ENCODE measurements at regions not wholly inside any gene's neighbourhood (a gene's known extent, or its start where the extent isn't known, plus 50 kb on each side); places are given as distances from the start of the nearest gene placed in this dataset.

DNA sequence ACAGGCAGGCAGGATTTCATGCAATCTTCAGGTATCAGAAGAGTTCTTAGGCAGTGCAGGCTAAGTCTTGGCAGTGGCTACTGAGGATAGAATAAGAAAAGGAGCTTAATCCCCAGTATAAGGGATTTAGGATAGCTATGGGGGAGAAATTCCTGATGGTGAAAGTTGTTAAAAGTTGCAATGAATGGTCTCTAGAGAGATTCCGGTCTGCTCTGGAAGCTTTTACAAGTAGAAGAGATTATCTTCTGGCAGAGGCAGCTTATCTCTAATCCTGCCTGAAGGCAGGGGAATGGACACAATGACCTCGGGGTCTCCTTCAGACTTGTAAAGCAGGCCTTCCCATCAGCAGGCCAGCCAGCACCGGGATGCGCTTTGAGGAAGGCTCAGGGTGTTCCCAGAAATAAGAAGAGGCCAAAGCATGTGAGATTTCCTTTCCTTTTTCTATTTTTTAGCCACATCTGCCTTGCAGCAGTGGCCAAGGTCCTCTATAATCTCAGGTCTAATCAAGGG lies 253.9 kb upstream of the KLHL29 start:
- DNase-seq: no peak

DNA sequence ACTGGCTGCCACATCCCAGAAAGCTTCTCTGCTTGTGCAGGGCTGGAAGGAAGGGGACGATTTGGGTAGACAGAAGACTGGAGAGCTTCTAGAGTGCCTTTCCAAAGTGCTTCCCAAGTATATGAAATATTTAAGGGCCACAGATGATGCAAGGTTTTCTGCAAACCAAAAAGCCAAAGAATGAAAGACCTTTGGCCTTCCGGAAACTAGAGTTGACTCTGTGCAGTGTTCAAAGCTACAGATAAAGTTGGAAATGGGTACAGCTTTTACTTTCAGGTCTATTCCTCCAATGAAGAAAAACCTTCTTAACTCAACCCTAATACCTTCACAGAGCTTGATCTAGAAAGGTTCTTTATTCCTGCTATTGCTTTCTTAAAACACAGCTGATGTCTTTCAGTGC lies 253.0 kb upstream of the KLHL29 start:
- no peak for DNase-seq

DNA sequence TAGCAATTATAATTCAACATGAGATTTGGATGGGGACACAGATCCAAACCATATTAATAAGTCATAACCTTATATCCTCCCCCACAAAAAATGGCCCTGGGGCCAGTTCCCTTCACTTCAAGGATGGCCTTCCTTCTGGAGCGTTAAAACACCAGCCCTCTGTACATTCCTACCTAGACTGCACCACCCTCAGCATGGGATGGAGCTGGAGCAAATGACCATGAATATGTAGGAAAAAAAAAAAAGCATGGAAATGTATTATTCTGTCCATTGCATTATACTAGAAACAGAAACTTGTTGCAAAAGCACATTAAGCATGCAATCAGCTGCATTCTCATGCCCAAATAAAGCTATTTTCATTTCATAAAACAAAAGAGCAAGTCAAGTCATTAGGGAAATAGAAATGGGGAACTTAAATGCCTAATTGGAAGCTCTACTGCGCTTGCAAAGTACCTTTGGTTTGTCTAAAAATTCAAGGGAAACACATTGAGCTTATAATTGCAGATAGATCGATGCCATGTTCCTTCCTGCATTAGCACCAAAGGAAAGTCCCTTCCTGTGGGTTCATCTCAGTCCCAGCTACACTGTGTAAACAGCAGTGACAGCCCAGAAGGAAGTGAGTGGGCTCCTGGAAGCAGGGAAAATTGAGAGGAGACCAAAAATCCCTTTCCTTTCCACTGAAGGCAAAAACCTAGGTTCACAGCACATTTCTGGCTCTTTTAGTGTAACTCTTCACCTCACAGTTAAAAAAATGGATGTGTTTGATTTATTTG lies 252.0 kb upstream of the KLHL29 start:
- DNase-seq: no peak

DNA sequence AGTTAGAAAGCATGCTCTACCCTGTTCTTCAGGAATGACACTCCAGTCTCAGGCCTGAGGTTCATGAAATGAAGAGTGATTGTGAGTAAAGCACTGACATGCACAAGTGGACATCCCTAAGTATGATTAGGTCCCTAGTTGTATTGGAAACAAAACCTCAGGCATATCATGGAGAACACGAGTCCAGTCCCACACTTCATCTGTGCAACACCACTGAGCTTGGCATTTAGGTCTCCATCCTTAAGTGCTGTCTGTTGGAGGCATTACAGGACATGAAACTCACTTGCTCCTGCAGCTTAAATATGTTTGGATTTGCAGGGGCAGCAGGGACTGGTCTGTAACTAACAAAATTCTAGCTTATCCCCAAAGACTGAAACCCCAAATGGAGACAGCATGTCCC lies 250.3 kb upstream of the KLHL29 start:
- no peak for DNase-seq

DNA sequence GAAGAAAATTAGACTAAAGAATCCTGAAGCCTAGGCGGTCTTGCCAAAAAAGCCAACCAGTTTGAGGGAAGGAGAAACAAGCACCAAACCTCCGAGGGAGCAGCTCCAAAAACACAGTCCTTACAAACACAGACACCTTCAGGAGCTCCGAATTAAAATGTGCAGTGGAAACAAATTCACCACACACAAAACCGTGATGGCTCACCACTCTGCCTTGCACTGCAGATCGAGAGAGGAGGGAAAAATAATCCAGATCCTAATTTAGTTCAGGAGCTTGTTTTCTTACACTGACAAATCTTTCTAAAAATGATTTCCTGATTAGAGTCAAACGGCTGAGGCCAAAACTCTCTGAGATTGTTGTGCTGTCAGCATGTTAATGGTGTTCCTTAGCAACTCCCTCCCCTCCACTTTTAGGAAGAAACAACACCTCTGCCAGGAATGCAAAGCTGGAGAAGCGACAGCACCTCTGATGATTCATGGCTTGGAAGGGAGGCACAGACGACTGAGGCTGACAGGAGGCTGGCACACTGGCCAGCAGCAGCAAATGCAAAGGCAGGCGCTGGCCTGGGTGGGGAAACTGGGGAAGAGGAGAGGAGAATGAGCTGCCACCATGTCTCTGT lies 249.4 kb upstream of the KLHL29 start:
- DNase-seq: no peak

DNA sequence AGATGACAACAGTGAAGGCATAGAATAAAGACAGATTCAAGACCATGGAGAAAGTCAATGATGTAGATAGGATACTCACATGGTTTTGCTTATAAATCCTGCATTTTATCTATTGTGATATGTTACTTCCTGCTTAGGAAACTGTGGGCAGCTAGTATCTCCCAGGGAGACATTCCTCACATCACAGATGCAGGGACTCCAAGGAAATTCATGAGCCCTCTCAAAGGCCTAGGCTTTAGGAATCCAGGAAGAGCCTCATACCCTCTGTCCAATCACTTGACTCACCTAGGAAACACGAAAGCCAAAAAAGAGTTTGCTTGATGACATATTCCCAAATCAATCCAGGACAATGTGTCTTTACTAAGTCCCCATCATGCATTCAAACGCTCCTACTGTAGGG lies 247.8 kb upstream of the KLHL29 start:
- no peak for DNase-seq

DNA sequence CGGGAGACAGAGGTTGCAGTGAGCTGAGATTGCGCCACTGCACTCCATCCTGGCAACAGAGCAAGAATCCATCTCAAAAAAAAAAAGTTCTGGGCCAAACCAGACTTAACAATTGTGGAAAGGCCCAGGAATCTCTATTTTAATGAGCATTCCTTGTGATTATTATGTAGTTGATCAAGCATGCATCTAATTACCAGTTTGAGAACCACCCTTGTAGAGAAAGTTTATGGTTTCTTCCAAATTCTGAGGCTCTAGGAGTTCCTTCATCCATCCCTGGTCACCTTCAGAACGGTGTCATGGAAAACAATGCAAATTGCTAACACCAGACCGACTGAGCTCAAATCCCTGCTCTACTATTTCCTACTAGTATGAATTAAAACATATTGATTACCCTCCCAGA lies 246.3 kb upstream of the KLHL29 start:
- no peak for DNase-seq

DNA sequence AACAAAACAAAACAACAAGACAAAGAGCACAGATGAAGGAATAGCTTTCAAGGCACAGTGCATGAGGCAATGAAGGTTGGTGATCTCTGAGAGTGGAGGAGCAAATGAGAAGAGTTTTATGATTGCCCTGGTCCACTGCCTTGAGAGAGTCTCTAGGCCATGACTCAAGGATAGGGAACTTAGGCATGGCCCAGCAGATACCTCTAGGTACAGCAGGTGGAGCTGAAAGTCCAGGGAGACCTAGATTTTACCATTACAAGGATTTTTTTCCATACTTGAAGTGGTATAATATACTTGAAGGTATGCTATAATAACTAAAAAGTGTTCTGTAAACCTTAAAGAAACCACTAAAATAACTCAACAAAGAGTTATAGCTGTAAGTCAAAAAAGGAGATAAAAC lies 239.5 kb upstream of the KLHL29 start:
- DNase-seq: no peak

DNA sequence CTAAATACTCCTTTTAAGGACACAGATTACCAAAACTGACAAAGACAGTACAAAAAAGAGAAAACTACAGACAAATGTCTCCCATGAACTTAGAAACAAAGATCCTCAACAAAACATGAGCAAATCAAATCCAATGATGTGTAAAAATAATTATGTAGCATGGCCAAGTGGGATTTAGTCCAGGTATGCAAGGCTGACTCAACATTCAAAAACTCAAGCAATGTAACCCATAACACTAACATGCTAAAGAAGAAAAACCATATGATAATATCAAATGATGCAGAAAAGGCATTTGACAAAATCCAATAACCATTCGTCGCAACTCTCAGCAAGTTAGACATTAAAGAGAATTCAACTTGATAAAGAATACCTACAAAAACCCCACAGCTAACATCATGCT lies 239.0 kb upstream of the KLHL29 start:
- DNase-seq: no peak

DNA sequence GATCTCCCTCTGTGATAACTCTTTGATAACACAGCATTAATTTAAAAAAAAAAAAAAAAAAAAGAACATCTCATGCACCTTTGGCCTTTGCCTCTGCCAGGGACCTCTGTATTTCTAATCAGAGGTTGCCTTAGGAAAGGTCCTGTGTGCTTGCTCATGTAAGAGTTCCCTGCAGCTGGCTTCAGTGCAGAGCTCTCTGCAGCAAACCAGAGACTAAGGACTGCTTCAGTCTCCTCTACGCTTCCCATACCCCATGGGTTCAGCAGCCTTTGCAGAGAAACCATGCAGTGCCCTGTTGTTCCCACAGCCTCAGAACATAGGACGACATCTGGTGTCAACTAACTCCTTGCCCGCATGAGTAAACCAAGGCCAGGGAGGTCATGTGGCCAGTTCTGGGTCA lies 236.6 kb upstream of the KLHL29 start:
- no peak for DNase-seq

DNA sequence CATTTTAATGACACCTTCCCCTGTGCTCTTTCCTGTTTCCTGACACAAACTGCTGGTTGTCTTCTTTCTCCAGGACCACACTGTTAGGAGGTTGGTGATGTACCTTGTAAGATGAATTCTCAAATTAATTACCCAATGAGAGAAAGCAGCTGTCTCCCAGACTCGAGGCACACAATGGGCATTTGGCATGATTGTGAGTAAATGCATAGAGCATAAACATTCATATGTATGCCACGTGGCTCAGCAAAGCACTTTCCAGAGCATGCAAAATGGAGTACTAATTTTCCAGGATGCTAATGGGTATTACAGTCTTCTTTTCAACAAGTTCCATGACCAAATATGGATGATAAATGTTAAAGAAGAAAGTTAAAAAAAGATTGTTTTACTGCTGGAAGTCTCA lies 235.2 kb upstream of the KLHL29 start:
- no peak for DNase-seq

DNA sequence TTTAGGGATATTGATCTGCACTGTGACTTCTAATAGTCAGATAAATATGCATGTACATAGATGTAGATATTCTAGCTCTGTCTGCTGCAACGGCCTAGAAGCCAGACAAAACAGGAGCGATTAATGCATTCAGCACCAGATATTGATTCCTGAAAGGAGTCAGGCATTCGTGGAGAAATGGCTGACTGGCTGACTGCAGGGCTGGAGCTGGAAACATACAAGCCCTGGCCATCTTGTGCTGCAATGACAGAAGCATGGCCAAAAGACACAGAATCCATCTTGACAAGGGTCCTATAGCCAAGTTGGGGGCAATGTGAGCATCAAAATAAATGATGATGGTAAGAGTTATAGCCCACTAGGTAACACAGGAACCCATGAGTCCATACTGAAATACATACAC lies 231.5 kb upstream of the KLHL29 start:
- no peak for DNase-seq

DNA sequence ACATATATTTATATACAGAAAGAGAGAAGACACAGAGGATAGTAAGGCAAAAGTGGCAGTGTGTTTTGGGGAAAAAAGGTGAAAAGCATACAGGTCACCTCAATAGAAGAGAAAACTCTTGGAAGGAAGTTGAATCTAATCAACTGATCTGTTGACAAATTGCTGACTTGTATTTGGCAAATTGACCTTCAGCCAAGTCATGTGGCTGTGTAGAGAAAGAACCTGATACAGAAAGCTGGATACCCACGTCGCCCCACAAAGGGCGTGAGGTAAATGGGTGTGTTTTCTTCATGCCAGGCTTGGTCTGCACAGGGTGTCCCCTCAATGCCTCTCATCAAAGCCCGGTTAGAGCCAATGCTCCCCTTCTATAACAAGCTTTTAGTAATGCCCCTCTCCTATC lies 230.0 kb upstream of the KLHL29 start:
- DNase-seq: no peak

DNA sequence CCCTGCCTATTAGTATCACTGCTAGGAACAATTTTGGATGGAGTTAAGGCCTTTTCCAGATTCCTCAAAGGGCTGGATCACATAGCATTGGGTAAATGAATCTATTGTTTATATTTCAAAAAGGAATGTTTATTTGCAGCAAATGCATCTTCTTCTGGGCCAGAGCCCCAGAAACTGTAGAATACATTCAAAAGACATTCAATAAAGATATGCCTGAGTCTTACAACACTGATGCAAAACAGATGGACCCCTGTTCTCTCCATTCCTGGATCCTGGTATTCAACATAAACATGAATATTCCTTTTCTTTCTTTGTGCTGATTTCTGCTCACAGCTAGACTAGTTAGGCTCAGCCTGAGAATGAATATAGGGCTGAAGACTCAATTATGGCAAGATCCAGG lies 227.2 kb upstream of the KLHL29 start:
- no peak for DNase-seq

DNA sequence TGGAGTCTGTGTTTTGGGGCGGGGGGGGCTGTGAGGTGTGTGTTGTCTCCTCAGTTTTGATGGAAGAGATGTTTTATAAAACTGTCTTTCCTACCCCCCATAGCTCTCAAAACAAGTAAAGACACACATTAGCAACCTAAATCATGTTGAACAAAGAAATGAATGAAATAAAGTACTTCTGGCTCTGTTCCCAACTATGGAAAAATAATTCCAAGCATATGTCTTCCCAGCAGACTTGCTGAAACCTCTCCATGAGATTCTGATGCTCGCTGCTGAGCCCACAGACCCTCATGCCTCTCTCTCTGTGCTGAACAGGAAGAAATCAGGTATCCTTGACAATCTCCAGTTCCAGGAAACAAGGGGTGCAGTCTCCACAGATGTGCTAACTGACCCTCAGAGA lies 226.7 kb upstream of the KLHL29 start:
- no peak for DNase-seq

DNA sequence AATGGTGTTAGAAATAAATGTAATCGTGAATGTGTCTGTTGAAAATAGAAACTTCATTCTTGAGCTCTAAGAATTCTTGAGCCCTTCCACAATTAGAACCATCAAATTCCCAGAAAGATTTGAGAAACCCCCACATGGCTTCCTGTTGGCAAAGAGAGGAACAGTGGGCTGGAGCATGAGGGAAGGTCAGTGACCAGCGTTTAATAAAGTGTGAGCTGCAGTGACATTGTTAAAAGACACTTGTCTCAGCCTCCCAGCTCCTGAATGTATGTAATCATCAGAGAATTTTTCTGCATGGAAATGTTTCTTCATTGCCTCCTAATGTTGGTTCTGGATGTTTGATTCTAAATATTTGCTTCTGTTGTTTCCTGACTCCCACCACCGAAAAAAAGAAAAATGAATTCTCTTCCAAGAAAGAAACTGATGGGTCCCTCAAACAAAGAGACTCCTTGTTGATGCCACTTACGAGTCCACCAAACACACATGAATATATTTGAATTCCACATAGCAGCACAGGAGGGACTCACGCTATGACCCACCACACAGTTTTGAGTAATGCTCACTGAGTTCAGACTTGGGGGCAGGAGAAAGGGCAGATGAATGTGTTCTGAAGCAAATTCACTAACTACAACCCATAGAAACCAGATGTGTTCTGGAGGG lies 225.1 kb upstream of the KLHL29 start:
- no peak for DNase-seq

DNA sequence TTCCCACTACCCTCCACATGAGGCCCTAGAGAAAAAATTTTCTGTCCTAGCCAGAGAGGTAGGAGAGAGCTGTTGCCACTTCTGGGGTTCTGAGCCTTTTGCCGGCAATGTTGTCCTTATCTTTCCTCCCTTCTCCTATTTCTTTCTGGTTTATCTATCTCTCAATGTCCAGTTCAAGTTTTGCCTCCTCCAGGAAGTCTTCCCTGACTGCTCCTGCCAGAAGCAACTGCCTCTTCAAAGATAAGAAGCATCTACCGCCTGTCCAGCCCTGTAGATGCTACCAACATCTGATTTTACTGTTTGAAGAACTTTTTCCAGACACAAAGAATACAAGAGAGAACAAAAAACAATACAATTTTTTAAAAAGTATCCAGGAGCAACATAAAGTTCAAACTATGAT lies 220.8 kb upstream of the KLHL29 start:
- DNase-seq: no peak

DNA sequence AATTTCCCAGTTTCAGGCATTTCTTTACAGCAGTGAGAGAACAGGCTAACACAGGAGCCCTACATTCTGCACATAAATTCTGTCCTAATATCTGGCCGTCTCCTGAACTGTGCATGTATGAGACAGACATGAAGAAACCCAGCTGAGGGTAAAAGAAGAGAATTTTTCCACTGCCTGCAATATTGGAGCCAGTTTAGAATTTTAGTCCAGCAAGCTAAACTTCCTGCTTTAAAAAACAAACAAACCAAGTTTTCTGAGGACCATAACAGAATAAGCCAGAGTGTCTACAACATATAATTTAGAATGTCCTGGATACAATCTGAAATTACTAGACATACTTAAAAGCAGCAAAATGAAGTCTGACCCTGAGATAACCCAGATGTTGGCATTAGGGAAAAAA lies 215.1 kb upstream of the KLHL29 start:
- no peak for DNase-seq

DNA sequence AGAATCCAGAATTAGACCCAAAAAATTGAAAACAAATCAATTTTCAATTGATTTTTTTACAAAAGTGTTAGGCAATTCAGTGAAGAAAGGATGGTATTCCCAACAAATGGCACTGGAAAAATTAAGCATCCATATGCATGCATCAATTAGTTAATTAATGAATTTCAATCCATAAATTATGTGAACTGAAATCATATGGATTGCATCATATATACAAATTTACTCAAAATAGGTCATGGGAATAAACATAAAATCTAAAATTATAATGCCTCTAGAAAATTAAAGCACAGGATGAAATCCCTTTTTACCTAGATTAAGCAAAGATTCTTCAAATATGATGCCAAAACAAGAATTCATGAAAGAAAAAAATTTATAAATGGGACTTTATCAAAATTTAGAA lies 213.9 kb upstream of the KLHL29 start:
- no peak for DNase-seq

DNA sequence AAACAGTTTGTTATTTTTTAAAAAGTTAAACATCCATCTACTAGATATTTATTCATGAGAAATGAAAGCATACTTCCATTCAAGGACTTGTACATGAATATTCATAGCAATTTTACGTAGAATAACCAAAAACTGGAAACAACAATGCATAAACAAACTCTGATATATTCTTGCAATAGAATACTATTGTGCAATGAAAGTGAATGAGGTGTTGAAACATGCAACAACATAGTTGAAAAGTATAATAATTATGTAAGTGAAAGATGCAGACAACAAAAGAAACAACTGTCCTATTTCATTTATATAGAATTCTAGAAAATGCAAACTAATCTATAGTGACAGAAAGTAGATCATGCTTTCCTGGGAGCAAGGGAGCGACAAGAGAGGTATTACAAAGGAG lies 206.6 kb upstream of the KLHL29 start:
- DNase-seq: no peak

DNA sequence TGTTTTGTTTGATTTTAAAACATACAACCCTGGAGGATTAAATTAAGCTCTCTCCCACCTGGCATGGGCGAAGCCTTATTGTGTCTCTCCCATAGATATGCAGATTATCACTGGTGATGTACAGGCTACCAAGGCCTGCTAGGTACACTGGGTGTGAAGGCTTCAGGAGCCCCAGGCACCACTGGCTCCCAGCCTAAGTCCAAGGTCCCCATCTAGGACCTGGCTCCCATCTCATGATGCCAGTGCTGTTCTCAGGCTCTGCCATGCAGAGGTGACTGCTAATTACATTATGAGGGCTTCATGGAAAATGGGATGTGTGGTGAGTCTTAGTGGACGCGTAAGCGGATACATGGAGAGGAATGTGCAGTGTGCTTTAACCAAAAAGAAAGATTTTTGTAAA lies 201.2 kb upstream of the KLHL29 start:
- no peak for DNase-seq

DNA sequence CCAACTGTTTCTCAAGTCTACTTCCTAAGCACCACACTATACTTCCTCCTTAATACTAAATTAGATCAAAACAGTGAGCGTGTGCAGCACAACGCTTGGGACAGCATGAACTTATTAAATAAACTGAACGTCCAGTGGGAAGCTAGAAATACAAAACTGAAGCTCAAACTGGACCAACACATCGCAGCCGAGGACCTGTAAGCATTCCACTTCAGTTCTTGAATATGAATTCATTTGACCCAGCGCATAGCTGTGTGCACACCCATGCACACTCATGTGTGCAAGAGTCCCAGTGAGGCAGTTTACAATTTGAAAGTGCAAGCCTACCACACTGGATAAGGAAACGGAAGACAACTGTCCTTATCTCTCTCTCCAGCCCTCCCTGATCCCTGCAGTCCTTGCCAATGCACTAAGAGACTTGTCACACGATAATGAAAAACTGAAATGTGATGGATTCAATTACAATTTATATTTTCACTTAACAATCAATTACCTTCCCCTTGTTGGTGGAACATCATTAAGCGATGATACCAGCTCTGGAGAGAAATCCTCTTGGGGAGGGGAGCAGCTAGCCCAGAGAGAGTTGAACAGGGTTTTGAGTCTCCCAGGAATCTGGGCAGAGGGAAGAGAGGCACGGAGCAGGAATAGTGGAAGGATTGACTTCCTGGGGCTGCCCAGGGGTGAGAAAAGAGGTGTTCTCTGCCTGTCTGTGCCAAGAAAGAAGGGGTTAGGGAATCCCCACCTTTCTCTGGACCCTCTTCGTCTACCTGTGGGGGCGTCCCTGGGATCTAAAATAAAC lies 186.5 kb upstream of the KLHL29 start:
- no peak for DNase-seq

DNA sequence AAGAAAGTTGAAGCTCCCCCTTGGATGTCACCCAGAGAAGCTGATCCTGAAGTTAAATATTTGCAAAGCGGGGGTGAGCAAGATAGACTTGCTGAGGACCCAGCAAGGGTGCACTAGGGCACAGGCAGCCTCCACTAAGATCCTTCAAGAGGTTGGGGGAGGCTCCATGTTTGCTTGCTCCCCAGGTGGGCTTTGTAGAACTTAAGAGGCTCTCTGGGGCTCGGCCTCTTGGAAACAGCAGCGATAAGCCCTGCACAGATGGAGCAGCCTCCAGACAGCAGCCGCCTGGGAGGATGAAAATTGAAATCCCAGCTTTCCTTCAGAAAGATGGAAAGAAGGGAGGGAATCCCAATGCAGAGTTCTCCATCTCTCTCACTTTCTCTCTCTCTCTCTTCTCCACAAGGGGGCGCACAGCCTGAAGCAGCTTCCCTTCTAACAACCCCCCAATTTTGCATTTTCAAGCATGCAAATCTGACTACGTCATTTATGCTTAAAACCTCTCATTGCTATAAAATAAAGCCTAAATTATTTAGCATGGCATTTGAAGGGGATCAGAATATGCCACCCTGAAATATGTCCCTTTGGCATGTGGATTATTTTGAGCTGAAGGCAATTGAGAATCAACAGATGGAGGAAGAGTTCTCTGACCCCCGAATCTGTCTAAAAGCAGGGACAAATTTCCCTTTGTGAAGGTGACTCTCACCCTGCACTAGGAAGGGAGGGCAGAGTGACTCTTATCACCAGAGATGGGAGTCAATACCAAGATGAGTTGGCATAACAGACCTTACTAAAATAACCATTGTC lies 185.7 kb upstream of the KLHL29 start:
- DNase-seq: no peak
